ENCODE measurements at regions not wholly inside any gene's neighbourhood (a gene's known extent, or its start where the extent isn't known, plus 50 kb on each side); places are given as distances from the start of the nearest gene placed in this dataset.

DNA sequence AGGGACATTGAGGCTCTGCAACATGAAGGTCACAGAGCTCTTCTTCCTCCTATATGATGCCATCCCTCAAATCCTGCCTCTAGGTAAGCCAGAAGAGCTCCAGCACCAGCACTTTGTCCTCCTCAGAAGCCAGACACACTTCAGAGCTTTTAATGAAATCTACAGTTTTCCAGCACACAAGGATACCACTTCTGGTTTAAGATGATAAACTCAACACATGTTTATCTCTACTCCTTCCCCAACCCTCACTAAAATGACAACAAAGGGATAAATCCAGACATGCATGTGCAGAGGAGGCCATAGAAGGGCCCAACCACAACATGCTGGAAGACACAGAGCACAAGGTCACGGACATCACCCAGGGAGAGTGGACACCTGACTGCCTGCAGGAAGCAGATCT, 195.3 kb downstream of the USP12 start:
- no peak for TF ChIP-seq CTCF (IDR thresholded peaks at IDR 0.05; ENCODE audit: poor library complexity, severe bottlenecking)
- no peaks in the 10 kb centered on the region for H3K36me3 ChIP-seq (ENCODE audit: low read depth)
- H3K9me3 ChIP-seq (ENCODE audit: severe bottlenecking): no peaks in the 10 kb centered on the region
- DNase-seq (ENCODE audit: low spot score) (no peak), ATAC-seq (ENCODE audit: low read depth) (no peak)
- no peaks in the 10 kb centered on the region for H3K27me3 ChIP-seq (ENCODE audit: insufficient read depth, poor library complexity, severe bottlenecking)
- H3K27ac ChIP-seq (ENCODE audit: poor library complexity, severe bottlenecking): no peak overlapping the region
- no peaks in the 10 kb centered on the region for H3K4me1 ChIP-seq (ENCODE audit: insufficient read depth, poor library complexity, severe bottlenecking)
- H3K4me3 ChIP-seq (ENCODE audit: severe bottlenecking): no peak overlapping the region

DNA sequence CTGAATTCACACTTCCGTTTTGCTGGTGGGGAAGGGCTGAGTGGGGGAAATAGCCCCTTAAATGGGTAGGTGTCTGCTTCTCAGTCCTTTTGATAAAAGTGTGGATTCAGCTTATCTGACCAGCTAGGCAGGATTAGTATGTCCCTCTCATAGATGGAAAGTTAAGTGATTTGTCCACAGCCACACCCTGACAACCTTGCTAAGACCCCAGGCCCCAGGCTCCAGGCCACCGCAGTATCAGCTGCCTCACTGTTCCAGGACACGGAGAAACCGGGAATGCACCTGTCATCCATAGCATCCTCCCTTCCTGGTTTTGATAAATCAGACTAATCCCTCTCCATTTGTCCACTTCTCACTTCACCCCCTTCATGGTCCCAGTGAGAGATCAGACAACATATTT, 197.7 kb downstream of the USP12 start:
- no peak for DNase-seq (ENCODE audit: low spot score)
- no peaks in the 10 kb centered on the region for H3K27me3 ChIP-seq (ENCODE audit: insufficient read depth, poor library complexity, severe bottlenecking)
- no peaks in the 10 kb centered on the region for H3K9me3 ChIP-seq (ENCODE audit: severe bottlenecking)
- no peak for ATAC-seq (ENCODE audit: low read depth)
- H3K4me3 ChIP-seq (ENCODE audit: severe bottlenecking): no peak overlapping the region
- no peak overlapping the region for H3K27ac ChIP-seq (ENCODE audit: poor library complexity, severe bottlenecking)
- no peak for TF ChIP-seq CTCF (IDR thresholded peaks at IDR 0.05; ENCODE audit: poor library complexity, severe bottlenecking)
- H3K4me1 ChIP-seq (ENCODE audit: insufficient read depth, poor library complexity, severe bottlenecking): no peaks in the 10 kb centered on the region
- no peaks in the 10 kb centered on the region for H3K36me3 ChIP-seq (ENCODE audit: low read depth)

DNA sequence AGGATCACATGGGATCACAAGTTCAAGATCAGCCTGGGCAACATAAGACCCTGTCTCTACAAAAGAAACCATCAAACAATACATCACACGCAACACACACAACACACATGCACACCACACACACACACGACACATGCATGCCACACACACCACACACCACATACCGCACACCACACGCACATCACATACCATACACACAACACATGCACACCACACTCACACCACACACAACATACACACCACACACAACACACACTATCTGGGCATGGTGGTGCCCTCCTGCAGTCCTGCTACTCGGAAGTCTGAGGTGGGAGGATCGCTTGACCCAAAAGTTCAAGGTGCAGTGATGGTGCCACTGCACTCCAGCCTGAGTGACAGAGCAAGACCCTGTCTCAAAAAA, 198.3 kb downstream of the USP12 start:
- DNase-seq (ENCODE audit: low spot score) (no peak), ATAC-seq (ENCODE audit: low read depth) (no peak)
- TF ChIP-seq CTCF (IDR thresholded peaks at IDR 0.05; ENCODE audit: poor library complexity, severe bottlenecking): no peak
- Histone ChIP-seq H3K4me3 (ENCODE audit: severe bottlenecking) (no peak overlapping the region), H3K9me3 (ENCODE audit: severe bottlenecking) (no peaks in the 10 kb centered on the region), H3K36me3 (ENCODE audit: low read depth) (no peaks in the 10 kb centered on the region), H3K4me1 (ENCODE audit: insufficient read depth, poor library complexity, severe bottlenecking) (no peaks in the 10 kb centered on the region), H3K27me3 (ENCODE audit: insufficient read depth, poor library complexity, severe bottlenecking) (no peaks in the 10 kb centered on the region), H3K27ac (ENCODE audit: poor library complexity, severe bottlenecking) (no peak overlapping the region)

GRCh38 chr13:26971990-26972887, 199.4 kb downstream of the USP12 start:
- DNase-seq (ENCODE audit: low spot score) (no peak), ATAC-seq (ENCODE audit: low read depth) (peak; percentile 82)
- Histone ChIP-seq H3K27ac (ENCODE audit: poor library complexity, severe bottlenecking) (no peak overlapping the region), H3K9me3 (ENCODE audit: severe bottlenecking) (no peaks in the 10 kb centered on the region), H3K27me3 (ENCODE audit: insufficient read depth, poor library complexity, severe bottlenecking) (no peaks in the 10 kb centered on the region), H3K4me3 (ENCODE audit: severe bottlenecking) (no peak overlapping the region), H3K4me1 (ENCODE audit: insufficient read depth, poor library complexity, severe bottlenecking) (no peaks in the 10 kb centered on the region), H3K36me3 (ENCODE audit: low read depth) (no peaks in the 10 kb centered on the region)
- peak; percentile 53 for TF ChIP-seq CTCF (IDR thresholded peaks at IDR 0.05; ENCODE audit: poor library complexity, severe bottlenecking)
